NCI-H748 (cell line): ENCODE measurements at regions not wholly inside any gene's neighbourhood (a gene's known extent, or its start where the extent isn't known, plus 50 kb on each side); places are given as distances from the start of the nearest gene placed in this dataset.
"Not testable (repeated sequence)": the region's sequence is repeated elsewhere in the genome, so short reads cannot be mapped to it uniquely, and the experiment has no call there.

Experiments
- DNase-seq: peaks from one replicate; lab custom pipeline; 2025; ENCODE audit not compliant: unreplicated experiment; lab: John Stamatoyannopoulos, UW

GRCh38 chr5:177941386-177941785, 54.7 kb downstream of the PROP1 start:
- not testable (repeated sequence) for DNase-seq

- DNase-seq: peak; percentile 81
These were observed 56.5 kb downstream of the PROP1 start for GRCh38 chr5:177939246-177940171.

- peak; percentile 27 for DNase-seq
These were observed 57.3 kb downstream of the PROP1 start for GRCh38 chr5:177938767-177939166.

- not testable (repeated sequence) for DNase-seq
These were observed 61.8 kb downstream of the PROP1 start for GRCh38 chr5:177934233-177934632.

GRCh38 chr5:177930269-177931022, 65.6 kb downstream of the PROP1 start:
- DNase-seq: peak; percentile 84

- not testable (repeated sequence) for DNase-seq
These were observed 66.4 kb downstream of the PROP1 start for GRCh38 chr5:177929618-177930017.

GRCh38 chr5:177927500-177927899, 68.5 kb downstream of the PROP1 start:
- not testable (repeated sequence) for DNase-seq

GRCh38 chr5:177924577-177924976, 71.5 kb downstream of the PROP1 start:
- DNase-seq: peak; percentile 55

- DNase-seq: not testable (repeated sequence)
These were observed 72.2 kb downstream of the PROP1 start for GRCh38 chr5:177923837-177924236.

GRCh38 chr5:177923189-177923588, 72.9 kb downstream of the PROP1 start:
- not testable (repeated sequence) for DNase-seq

GRCh38 chr5:177909261-177909660, 86.8 kb downstream of the PROP1 start:
- not testable (repeated sequence) for DNase-seq

- not testable (repeated sequence) for DNase-seq
These were observed 93.2 kb downstream of the PROP1 start for GRCh38 chr5:177902806-177903205.

GRCh38 chr5:177900066-177900465, 96.0 kb downstream of the PROP1 start:
- not testable (repeated sequence) for DNase-seq

- not testable (repeated sequence) for DNase-seq
These were observed 101.2 kb downstream of the PROP1 start for GRCh38 chr5:177894681-177895453.

GRCh38 chr5:177892357-177892665, 103.7 kb downstream of the PROP1 start:
- DNase-seq: not testable (repeated sequence)

GRCh38 chr5:177891547-177892356, 104.3 kb downstream of the PROP1 start:
- DNase-seq: not testable (repeated sequence)

GRCh38 chr5:177883295-177883694, 100.6 kb upstream of the FAM153A start:
- DNase-seq: not testable (repeated sequence)

GRCh38 chr5:177875900-177876238, 93.2 kb upstream of the FAM153A start:
- not testable (repeated sequence) for DNase-seq

- peak; percentile 18 for DNase-seq
These were observed 92.6 kb upstream of the FAM153A start for GRCh38 chr5:177875013-177875899.
